ENCODE measurements at regions not wholly inside any gene's neighbourhood (a gene's known extent, or its start where the extent isn't known, plus 50 kb on each side); places are given as distances from the start of the nearest gene placed in this dataset.
"Not testable (repeated sequence)": the region's sequence is repeated elsewhere in the genome, so short reads cannot be mapped to it uniquely, and the experiment has no call there.

DNA sequence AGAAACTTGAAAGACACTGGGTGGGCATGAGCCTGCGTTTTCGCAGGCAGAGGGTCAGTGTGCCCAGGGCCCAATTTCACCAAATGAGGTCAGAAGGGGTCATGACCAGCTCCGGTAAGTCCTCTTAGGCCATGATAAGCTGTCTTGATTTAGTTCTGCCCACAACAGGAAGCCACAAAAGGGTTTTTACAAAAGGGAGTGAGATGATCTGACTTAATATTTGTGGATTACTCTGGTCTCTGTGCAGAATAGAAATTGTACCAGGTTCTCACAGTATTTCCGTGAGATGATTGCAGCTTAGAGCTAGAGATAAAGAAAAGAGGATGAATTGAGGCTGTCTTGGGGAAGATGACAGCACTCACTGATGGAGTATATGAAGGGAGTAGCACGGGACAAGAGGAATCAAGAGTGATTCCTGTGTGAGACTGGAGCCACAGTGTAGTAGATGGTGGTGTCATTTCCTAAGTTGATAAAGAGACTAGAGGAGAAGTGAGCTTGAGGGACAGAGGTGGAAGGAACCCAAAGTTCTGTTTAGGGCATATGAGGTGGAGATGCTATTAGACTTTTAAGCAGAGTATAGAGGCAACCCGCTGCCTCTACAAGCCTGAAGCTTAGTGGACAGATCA lies 288.3 kb upstream of the AMIGO2 start:
- DNase-seq, result no peak

DNA sequence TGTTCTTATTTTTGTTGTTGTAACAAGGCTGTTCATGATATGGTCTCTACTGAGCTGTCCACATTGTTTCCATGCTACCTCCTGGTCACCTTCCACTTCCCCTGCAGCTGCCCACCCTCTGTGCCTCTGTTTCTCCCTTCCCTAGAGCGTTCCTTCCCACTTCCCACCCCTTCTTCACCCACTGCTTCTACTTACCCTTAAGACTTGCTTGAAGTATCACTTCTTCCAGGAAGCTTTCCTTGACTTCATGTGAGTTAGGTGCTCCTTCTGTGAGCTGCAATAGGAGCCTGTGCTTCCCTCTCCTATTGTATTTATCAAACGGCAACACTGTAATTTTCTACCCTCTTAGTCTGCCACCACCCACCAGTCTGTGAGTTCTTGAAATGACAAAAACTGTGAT lies 286.8 kb upstream of the AMIGO2 start:
- no peak for DNase-seq

DNA sequence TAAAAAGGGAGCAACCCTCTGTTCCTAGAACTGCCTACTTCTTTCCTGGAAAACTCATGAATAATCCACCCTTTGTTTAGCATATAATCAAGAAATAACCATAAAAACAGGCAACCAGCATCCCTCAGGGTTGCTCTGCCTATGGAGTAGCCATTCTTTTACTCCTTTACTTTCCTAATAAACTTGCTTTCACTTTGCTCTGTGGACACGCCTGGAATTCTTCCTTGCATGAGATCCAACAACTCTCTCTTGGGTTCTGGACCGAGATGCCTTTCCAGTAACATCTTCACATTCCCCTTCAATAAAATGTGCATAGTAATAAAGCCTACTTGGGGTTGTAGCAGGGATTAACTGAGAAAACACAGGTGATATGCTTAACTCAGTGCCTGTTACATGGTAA lies 286.4 kb upstream of the AMIGO2 start:
- DNase-seq, result no peak

GRCh38 chr12:47365443-47366076 lies 285.8 kb upstream of the AMIGO2 start:
- DNase-seq, result not testable (repeated sequence)

DNA sequence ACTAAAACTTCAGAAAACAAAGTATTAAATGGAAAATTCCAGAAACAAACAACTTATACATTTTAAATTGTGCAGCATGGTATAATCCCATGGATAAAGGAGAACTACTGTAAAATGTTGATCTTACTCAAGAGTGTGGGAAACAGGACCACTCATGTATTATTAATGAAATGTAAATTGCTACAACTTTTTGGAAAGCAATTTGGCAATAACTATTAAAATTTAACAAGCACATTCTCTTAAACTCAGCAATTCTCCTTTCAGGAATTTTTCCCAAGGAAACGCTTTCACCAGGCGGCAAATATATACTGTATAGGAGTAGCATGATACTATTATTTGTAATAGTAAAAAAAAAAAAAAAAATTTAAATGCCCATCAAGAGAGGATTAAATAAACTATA lies 284.5 kb upstream of the AMIGO2 start:
- DNase-seq, result no peak

GRCh38 chr12:47362126-47362705 lies 282.5 kb upstream of the AMIGO2 start:
- no peak for DNase-seq

GRCh38 chr12:47361389-47362021 lies 281.7 kb upstream of the AMIGO2 start:
- no peak for DNase-seq

GRCh38 chr12:47360771-47361388 lies 281.1 kb upstream of the AMIGO2 start:
- DNase-seq, result no peak

- DNase-seq, result no peak
These were observed 280.3 kb upstream of the AMIGO2 start for GRCh38 chr12:47360093-47360480.

GRCh38 chr12:47359310-47360092 lies 279.7 kb upstream of the AMIGO2 start:
- DNase-seq, result no peak

- not testable (repeated sequence) for DNase-seq
These were observed 277.2 kb upstream of the AMIGO2 start for GRCh38 chr12:47357006-47357405.

DNA sequence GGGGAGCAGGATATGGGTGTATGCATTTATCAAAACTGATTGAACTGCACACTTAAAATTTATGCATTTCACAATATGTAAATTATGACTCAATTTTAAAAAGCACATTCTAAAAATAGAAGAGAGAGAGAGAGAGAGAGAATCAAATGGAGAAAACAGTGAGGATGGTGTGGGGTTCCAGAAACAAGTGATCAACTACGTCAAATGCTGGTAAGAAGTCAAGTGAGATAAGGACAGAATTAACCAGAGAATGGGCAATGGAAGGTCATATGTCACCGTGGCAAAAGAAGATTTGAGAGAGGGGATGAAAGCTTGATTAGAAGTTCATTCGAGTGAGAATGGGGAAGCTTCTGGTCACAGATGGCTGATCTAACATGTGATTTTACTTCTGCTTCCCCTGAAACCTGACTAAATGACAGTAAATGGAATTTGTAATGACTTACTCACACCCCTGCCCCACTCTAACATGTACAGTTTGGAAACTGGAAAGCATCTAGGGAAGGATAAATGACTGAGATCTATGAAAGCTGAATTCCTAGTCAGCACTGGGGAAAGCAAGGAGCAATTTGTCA lies 276.5 kb upstream of the AMIGO2 start:
- DNase-seq, result peak; percentile 44

GRCh38 chr12:47353508-47353907 lies 273.7 kb upstream of the AMIGO2 start:
- DNase-seq, result no peak

- no peak for DNase-seq
These were observed 272.3 kb upstream of the AMIGO2 start for GRCh38 chr12:47352067-47352466.

DNA sequence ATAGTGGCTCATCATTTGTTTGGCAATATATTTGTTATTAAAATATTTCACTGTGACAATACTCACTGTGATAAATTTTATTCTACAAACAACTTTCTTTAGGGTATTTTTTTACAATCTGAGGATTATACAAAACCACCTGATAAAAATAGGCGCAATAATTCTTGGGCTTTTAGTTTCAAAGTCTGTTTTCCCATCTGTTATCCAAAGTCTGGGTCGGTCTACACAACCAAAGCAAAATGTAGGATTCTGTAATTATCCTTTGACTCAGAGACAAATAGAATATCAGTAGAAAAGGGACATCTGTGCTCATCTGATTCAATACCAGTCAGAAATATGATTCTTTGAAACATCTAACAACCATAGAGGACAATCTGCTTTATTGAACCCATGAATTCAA lies 271.8 kb upstream of the AMIGO2 start:
- no peak for DNase-seq

DNA sequence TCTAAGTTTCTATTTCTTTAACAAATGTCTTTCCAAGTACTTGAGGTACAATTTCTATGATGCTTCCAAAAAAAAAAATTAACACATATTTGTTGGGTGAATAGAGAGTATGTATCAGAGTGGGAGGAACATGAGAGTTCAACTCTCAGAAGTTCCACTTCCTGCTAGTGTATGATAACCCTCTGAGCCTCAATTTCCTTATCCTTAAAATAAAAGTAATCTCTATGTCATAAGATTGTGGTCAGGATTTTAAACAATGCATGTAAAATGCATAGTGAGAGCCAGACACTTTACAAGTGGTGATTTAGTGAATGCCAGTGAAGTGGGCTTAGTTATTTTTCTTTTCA lies 270.3 kb upstream of the AMIGO2 start:
- peak; percentile 58 for DNase-seq

GRCh38 chr12:47349137-47350061 lies 269.6 kb upstream of the AMIGO2 start:
- no peak for DNase-seq

DNA sequence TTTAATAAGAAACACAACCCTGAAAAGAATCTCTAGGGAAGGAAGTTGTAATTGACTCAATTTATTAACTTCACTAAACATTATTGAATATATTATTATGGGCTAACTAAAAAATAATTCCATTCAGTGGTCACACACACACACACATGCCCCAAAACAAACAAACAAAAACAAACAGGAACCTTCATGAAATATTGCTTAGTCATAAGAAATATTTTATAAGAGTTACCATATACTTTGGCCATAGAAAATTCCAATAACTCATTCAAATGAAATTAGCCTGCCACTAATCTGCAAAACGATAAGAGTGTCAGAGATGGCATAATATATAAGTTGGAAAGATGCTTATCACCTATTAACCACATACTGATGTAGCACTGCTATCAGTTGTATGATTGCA lies 268.4 kb upstream of the AMIGO2 start:
- no peak for DNase-seq

GRCh38 chr12:47346251-47347019 lies 266.7 kb upstream of the AMIGO2 start:
- no peak for DNase-seq

DNA sequence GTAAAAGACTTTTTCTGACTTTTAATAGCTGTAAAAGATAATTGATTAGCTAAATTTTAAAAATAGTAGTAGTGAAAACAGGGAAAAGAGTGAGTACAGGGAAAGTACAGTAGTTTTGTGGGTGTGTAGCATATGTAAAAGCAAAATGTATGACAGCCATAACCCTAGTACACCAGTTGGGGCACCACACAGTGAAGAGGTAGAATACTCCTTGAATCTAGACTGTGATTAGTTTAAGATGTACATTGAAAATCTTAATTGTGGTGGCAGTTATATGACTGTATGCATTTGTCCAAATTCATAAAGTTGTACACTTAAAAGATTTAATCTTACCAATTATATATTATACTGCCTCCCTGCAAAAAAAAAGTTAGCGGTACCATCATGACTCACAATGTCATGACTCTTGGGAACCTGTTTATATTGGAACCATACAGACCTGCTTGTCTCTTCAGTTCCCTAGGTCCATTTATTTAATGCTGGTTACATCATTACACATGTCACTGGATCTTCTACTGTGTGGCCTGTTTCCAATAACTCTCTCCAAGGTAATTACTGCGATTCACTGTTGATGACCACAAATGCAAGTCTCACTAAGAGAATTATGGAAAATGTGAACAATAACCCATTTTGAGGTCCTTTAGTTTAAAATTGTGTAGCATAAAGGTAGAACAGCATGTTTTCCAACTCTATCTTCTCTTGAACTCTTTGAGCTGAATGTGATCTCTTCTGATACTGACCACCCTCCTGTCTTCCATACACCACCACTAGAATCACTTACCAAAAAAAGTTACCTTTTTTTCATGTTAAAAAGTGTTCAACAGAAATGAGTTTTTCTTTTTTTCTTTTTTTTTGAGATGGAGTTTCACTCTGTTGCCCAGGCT lies 264.2 kb upstream of the AMIGO2 start:
- DNase-seq, result peak; percentile 79

Data from fibroblast of skin of right biceps (primary cell).